ENCODE measurements at regions not wholly inside any gene's neighbourhood (a gene's known extent, or its start where the extent isn't known, plus 50 kb on each side); places are given as distances from the start of the nearest gene placed in this dataset.

DNA sequence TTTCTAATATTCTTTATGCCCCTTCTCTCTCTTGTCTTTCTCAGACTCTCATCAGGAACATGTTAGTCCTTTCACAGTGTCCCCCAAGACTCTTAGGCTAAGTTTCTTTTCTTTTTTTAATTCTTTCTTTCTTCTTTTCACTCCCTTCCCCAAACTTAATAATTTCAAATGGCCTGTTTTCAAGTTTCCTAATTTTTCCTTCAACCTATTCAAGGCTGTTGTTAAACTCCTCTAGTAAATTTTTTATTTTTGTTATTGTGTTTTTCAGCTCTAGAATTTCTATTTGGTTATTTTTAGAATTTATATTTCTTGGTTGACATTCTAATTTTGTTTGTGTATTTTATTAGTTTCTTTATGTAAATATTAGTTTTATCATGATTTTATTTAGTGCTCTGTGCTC is 236.6 kb upstream of the GYPC start:
- Histone ChIP-seq H3K27ac (no peak overlapping the region), H3K4me1 (no peaks in the 10 kb centered on the region), H3K4me3 (no peak overlapping the region), H3K27me3 (replicated peaks in 1 of 7) (no peaks in the 10 kb centered on the region), H3K36me3 (no peaks in the 10 kb centered on the region), H3K9me3 (peaks cover 5 to 56% (median 38%) of the 10 kb centered on the region in 8 donors)
- intact Hi-C loops (cut with DNase I; ENCODE audit: low total_unique reads), result no loop called here
- TF ChIP-seq POLR2AphosphoS5 (IDR thresholded peaks at IDR 0.05) (no peak), POLR2A (IDR thresholded peaks at IDR 0.05) (no peak)
- TF ChIP-seq, protein P1, sequence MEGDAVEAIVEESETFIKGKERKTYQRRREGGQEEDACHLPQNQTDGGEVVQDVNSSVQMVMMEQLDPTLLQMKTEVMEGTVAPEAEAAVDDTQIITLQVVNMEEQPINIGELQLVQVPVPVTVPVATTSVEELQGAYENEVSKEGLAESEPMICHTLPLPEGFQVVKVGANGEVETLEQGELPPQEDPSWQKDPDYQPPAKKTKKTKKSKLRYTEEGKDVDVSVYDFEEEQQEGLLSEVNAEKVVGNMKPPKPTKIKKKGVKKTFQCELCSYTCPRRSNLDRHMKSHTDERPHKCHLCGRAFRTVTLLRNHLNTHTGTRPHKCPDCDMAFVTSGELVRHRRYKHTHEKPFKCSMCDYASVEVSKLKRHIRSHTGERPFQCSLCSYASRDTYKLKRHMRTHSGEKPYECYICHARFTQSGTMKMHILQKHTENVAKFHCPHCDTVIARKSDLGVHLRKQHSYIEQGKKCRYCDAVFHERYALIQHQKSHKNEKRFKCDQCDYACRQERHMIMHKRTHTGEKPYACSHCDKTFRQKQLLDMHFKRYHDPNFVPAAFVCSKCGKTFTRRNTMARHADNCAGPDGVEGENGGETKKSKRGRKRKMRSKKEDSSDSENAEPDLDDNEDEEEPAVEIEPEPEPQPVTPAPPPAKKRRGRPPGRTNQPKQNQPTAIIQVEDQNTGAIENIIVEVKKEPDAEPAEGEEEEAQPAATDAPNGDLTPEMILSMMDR (IDR thresholded peaks at IDR 0.05 in 8 of 11, conservative IDR thresholded peaks at IDR 0.05 in 3 of 11), result no peak
- DNase-seq, result no peak

DNA sequence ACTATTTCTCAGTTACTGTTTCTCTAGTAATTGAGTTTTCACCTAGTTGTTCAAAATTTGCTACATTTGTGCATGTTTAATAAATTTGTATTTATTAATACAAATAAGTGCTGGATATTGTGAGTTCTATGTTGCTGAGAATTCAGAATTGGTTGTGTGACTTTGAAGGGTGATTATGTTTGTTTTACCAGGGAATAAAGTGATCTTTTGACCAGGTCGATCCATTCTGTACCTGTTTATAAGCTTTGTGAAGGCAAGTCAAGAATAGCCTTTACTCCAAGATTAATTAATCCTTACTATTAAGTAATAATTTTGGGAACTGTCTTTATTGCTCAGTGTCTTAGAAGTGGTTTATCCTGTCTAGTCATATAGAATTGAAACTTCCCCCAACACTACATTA is 230.0 kb upstream of the GYPC start:
- Histone ChIP-seq H3K27me3 (replicated peaks in 1 of 7) (no peaks in the 10 kb centered on the region), H3K9me3 (peaks cover 0 to 13% (median 3%) of the 10 kb centered on the region in 8 donors), H3K36me3 (no peaks in the 10 kb centered on the region), H3K4me3 (no peak overlapping the region), H3K27ac (no peak overlapping the region), H3K4me1 (no peaks in the 10 kb centered on the region)
- intact Hi-C loops (cut with DNase I; ENCODE audit: low total_unique reads), result no loop called here
- no peak for TF ChIP-seq POLR2AphosphoS5 (IDR thresholded peaks at IDR 0.05)
- TF ChIP-seq POLR2A (IDR thresholded peaks at IDR 0.05), result no peak
- TF ChIP-seq, protein P1 (IDR thresholded peaks at IDR 0.05 in 8 of 11, conservative IDR thresholded peaks at IDR 0.05 in 3 of 11), result no peak
- no peak for DNase-seq
- 68 to 94% (median 85%) methylated on average over 1 of the region's 1 CpG for WGBS, 5 donors

DNA sequence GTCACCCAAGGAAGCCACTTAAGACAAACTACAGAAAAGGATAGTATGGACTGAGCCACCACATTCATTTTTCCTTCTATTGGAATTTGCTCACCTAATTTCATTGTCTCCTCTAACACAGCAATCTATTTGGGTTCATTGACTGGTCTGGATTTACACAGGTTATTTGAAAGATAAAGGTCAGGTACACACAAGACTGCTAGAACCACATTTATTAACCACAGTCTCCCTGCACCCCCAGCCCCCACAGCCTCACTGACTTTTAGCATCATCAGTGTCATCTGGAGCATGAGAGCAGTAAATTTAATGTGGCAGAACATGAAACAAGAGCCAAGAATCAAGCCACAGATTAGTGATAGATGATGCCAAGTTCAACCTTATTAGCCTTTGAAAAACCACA is 226.9 kb upstream of the GYPC start:
- no peak overlapping the region for H3K4me3 ChIP-seq
- no peaks in the 10 kb centered on the region for H3K36me3 ChIP-seq
- H3K4me1 ChIP-seq, result no peaks in the 10 kb centered on the region
- intact Hi-C loops (cut with DNase I; ENCODE audit: low total_unique reads), result no loop called here
- no peaks in the 10 kb centered on the region for H3K9me3 ChIP-seq
- H3K27me3 ChIP-seq (replicated peaks in 1 of 7), result no peaks in the 10 kb centered on the region
- no peak overlapping the region for H3K27ac ChIP-seq
- no peak for TF ChIP-seq POLR2AphosphoS5 (IDR thresholded peaks at IDR 0.05)
- no peak for DNase-seq

DNA sequence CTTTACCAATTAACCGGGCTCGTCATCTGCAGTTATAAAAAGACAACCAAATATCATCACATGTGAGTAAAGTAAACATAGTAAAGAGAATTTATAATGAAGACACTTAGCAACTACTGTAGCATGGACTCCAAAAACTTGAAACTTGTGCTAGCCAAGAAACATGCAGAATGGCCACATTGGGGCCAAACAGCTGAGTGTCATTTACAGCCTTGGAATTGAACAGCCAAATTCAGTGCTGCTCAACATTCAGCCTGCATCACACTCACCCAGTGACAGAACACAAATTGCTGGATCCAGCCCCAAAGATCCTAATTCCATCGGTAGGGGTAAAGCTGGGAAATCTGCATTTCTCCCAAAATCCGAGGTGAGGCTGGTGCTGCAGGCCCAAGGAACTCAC is 224.8 kb upstream of the GYPC start:
- no peak for DNase-seq
- H3K27ac ChIP-seq, result no peak overlapping the region
- H3K27me3 ChIP-seq (replicated peaks in 1 of 7), result no peaks in the 10 kb centered on the region
- 87 to 93% (median 89%) methylated on average over 4 of the region's 4 CpGs for WGBS, 5 donors
- no peaks in the 10 kb centered on the region for H3K36me3 ChIP-seq
- TF ChIP-seq POLR2A (IDR thresholded peaks at IDR 0.05), result no peak
- no peak for TF ChIP-seq POLR2AphosphoS5 (IDR thresholded peaks at IDR 0.05)
- TF ChIP-seq, protein P1 (IDR thresholded peaks at IDR 0.05 in 8 of 11, conservative IDR thresholded peaks at IDR 0.05 in 3 of 11), result no peak
- no peak overlapping the region for H3K4me3 ChIP-seq
- intact Hi-C loops (cut with DNase I; ENCODE audit: low total_unique reads), result no loop called here
- H3K9me3 ChIP-seq, result no peaks in the 10 kb centered on the region
- H3K4me1 ChIP-seq, result no peaks in the 10 kb centered on the region

DNA sequence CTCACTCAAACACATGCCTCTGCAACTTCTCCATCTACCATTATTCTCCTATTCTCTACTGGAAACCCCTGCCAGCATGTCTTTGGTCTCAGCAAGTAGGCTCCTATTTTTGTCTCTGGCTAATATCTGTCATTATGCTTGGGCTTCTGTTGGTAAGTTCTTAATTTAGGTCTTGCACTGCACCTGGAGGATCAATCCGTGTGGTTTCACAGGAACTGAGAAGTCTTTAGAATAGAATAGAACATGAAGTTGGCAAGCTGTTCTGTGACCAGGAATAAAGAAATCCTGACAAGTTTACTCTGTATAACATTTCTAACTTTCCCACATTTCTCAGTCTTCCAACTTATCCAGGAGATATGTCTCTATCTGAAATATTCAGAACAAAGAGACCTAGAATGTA is 219.5 kb upstream of the GYPC start:
- WGBS, 5 donors, result 71 to 92% (median 78%) methylated on average over 1 of the region's 1 CpG
- no peak overlapping the region for H3K27ac ChIP-seq
- intact Hi-C loops (cut with DNase I; ENCODE audit: low total_unique reads), result no loop called here
- DNase-seq, result no peak
- H3K36me3 ChIP-seq, result no peaks in the 10 kb centered on the region
- H3K9me3 ChIP-seq, result no peaks in the 10 kb centered on the region
- H3K4me1 ChIP-seq, result no peaks in the 10 kb centered on the region
- H3K4me3 ChIP-seq, result no peak overlapping the region
- no peaks in the 10 kb centered on the region for H3K27me3 ChIP-seq (replicated peaks in 1 of 7)
- TF ChIP-seq, protein P1 (IDR thresholded peaks at IDR 0.05 in 8 of 11, conservative IDR thresholded peaks at IDR 0.05 in 3 of 11), result no peak
- no peak for TF ChIP-seq POLR2A (IDR thresholded peaks at IDR 0.05)
- no peak for TF ChIP-seq POLR2AphosphoS5 (IDR thresholded peaks at IDR 0.05)

All from spleen (tissue), 11 donors.